Stimulated activated CD8-positive, alpha-beta memory T cell treated with anti-CD3 and anti-CD28 coated beads, Interleukin-15, amount 100 ng/mL, for 48 hours (primary cell): ENCODE measurements at regions not wholly inside any gene's neighbourhood (a gene's known extent, or its start where the extent isn't known, plus 50 kb on each side); places are given as distances from the start of the nearest gene placed in this dataset.
"Not testable (repeated sequence)": the region's sequence is repeated elsewhere in the genome, so short reads cannot be mapped to it uniquely, and the experiment has no call there.

Experiments
- DNase-seq, 2 donors: peaks; one replicate each; pipeline ENCODE4 v3.0.0-alpha.2; 2020; ENCODE audit warnings: low read depth in 2 of 2

DNA sequence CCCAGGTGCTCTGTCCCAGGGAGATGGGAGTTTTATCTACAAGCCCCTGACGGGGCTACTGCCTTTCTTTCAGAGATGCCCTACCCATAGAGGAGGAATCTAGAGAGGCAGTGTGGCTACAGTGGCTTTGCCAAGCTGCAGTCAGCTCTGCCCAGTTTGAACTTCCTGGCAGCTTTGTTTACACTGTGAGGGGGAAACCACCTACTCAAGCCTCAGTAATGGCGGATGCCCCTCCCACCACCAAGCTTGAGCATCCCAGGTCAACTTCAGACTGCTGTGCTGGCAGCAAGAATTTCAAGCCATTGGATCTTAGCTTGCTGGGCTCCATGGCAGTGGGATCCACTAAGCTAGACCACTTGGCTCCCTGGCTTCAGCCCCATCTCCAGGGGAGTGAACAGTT, 53.1 kb upstream of the TMEM252 start:
- DNase-seq = not testable (repeated sequence)

DNA sequence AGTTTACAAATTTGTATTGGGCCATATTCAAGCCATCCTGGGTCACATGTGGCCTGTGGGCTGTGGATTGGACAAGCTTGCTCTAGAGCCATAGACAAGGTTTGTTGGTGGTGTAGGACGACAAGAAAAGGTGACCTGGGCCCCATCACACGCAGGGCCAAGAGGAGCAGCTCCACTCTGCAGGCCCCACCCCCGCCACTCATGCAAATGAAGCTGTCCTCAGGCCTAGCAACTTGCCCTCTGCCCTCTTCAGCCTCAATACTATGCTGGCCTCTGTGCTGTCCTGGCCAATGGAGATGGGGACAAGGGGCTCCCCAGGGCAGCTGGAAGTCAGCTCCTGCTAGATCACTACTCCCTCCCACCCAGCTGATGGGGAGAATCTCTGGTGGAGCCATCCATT, 55.2 kb upstream of the TMEM252 start:
- no peak for DNase-seq

DNA sequence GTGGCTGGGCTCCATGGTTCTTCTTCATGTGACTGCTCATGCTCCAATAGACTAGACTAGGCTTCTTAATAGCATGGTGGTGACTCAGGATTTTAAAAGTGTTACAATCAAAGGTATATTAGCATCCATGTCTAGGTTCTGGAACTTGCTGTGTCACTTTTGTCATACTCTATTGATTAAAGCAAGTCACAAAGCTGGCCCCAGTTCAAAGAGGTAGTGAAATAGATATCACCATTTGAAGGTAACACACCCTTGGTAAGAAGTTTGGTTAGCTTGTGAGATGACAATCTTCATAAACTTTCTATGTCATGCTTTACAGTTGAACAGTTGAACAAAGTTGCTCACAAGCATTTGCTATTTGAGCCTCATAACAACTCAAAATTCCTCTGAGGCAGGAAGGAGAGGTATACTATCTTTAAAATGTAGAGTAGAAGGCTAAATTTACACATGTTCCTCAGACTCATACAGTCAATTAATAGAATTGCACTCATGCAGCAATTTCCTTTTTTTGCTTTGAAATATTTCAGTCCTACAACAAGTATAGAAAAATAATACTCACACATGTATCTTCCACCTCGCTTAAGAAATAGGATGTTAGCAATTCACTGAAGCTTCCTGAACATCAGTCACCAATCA, 56.8 kb upstream of the TMEM252 start:
- no peak for DNase-seq

DNA sequence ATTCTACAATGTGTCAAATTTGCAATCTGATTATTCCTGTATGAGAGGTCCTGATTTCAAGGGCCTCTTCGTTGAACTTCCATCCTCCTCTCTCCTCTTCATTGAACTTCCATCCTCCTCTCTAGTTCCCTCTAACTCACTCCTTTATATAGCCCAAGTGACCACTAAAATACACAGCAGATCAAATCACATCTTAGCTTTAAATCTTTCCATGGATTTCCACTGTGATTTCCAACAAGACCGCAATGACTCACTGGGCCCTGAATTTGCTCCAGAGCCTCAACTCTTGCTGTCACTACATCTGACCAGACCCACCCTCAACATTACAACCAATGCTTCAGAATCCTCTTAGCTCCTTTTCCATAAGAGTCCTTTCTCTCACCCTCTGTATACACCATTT, 59.1 kb upstream of the TMEM252 start:
- no peak for DNase-seq

DNA sequence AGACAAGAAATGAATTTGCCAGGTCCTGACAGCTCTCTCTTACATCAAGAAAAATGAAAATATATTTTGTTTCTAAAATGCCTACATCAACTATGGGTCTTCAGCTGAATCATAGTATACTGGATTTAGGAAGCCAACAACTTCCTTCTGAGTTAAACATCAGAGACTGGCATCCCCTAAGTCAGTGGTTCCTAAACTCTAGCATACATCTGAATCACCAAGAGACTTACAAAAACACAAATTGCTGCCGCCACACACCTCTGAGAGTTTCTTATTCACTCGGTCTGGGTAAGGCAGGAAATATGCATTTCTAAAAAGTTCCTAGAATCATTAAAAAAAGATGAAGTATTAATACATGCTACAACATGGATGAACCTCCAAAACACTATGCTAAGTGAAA, 60.4 kb upstream of the TMEM252 start:
- no peak for DNase-seq

DNA sequence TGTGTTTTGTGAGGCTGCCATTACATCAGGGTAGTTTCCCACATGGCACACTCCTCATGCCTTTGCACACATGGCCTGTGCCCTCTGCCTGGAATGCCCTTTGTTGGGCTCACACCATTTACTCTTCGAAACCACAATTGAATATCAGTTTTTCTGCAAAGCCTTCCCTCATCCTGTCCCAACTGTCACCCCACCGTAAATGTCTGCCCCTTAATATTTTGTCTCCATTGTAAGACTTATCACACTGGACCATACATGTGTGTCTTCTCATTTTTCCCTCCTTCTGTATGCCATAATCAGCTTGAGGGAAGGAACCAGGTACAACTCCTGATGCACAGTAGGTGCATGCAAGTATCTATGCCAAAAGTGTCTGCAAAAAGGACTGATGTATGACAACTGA, 62.7 kb upstream of the TMEM252 start:
- DNase-seq = no peak

DNA sequence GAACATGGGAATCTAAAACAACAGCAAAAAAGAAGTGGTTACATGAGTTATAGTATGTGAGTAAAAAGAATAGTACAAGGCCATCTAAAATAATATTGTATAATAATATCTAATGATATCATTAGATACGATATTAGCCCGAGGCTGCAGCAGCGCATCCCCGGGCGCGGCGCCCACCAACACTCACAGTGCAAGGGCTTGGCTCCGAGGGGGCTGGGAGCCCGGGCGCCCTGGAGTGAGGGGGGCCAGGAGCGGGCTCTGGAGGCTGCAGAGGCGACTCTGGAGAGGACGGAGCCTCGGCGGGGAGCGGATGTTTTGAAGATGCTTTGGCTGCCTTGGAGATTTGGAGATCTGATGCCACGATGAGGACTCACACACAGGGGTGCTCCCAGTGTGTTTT, 68.1 kb upstream of the TMEM252 start:
- no peak for DNase-seq

DNA sequence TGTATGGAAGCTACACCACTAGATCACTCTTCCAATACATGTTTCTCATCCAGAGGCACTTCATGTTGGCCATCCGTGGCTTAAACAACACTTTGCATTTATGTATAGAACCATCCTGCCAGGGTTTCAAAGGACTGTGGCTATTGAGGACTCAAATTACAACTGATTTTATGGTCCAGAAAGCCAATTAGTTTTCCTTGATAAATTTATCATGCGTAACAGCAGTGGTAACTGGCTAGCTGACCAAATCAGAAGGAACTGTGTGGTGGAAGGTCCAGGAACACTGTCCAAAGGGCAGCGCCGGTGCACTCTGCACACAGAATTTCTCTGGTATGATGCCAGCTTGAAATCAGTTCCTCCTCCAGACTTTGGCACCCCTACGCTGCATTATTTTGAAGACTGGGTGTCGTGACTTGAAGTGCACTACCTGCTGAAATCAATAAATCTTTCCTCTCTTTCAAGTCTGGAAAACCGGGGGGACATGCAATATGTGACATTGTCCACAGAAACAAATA, 69.3 kb upstream of the TMEM252 start:
- DNase-seq = no peak

DNA sequence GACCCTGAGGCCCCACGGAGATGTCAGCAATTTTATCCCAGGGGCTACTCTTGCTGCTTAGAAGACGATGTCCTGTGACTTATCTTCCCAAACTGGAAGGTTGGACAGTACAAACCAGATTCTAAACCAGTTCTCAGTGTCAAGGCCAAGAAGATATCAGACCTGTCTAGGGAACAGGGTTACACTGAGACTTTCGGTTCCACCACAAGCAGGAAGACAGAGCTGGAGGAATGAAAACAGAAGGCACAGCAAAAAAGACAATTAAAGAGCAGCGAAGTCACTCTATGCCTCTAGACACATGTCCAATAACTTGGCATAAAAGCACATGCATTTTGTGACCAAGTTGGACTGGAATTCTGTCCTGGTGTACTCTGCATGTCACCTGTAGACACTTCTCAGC, 73.4 kb upstream of the TMEM252 start:
- DNase-seq = no peak

DNA sequence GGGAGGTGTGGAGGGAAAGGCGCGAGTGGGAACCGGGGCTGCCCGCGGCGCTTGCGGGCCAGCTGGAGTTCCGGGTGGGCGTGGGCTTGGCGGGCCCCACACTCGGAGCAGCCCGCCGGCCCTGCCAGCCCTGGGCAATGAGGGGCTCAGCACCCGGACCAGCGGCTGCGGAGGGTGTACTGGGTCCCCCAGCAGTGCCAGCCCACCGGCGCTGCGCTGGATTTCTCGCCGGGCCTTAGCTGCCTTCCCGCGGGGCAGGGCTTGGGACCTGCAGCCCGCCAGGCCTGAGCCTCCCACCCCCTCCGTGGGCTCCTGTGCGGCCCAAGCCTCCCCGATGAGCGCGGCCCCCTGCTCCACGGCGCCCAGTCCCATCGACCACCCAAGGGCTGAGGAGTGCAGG, 76.3 kb upstream of the TMEM252 start:
- DNase-seq = not testable (repeated sequence)

DNA sequence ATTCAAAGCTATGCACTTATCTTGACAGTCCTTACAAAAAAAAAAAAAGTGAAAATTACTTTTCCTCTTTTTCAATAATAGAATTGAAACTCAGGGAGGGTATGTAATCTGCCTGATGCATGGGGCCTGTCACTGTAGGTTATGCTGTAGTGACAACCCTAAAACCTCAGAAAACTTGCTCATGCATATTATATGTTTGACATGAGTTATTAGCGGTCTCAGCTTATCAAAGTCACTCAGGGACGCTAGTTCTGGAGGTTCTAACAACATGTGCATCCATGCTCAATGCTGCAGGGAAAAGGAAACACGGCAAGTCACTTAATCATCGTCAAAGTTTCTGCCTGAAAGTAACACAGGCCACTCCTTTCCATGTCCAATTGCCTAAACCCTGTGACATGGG, 78.4 kb upstream of the TMEM252 start:
- no peak for DNase-seq

DNA sequence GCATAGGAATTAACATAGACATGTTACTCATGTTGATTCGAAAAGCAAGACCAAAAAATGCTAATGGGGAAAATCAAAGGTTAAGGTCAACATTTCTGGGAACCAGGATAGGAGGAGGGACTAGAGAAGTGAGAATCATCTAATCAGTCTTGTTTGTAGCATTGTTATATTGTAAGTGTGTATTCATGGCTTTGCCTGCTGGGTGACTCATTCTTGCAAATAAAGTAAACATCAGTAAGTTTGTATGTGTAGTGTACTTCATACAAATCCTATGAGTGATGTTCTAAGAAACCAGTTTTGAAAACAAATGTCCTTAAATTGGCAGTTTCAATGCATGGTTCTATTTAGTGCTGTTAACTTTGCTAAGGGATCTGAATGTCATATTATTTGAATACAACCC, 79.0 kb upstream of the TMEM252 start:
- DNase-seq = no peak

DNA sequence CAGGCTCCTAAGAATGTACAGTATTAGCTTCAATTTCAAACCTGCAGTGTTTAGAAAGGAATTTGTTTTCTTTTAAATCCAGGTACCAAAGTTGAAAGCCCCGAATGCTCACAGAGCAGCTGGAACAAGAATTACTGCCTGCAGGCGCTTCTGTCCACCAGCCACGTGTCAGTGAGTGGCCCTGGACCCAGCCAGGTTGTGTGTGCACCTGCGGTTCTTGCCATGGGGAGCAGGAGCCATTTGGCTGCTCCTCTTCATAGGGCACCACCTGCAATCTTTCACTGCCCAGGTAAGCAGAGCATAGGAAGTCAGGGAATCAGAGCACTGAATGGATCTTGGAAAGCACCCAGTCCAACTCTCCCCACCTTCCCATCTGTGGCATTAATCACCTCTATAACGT, 79.5 kb upstream of the PIP5K1B start:
- no peak for DNase-seq

DNA sequence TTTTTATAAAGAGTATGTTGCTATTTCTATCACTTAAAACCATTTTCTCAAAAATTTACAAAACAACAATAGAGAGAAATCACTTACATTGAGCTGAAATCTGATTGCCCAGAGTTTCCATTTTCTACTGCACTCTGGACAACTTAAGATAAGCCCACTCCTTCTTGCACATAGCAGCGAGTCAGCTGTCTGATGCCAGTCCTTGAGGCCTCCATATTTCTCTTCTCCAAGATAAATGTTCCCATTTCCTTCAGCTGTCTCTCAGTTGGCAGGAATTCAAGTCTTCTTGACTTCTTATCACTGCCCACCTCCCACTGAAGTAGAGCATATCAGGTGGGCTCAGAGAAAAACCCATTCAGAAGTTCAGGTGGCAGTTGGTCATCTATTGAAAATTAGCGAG, 78.5 kb upstream of the PIP5K1B start:
- no peak for DNase-seq

DNA sequence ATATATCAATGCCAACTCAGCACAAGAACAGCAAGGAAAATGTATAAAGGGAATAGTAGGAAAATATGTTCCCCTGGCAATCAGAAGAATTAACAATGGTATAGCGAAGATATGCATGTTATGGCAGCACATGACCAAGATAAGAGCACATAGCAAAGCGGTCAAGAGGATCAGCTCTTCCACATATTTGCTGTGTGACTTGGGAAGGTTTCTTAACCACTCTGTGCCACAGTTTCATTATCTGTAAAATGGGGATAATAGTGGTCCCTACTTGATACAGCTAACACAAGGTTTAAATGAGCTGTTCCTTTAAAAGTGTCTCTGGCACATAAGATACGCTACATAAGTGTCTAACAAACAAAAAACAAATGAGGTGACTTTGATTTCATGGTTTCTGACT, 77.9 kb upstream of the PIP5K1B start:
- no peak for DNase-seq

DNA sequence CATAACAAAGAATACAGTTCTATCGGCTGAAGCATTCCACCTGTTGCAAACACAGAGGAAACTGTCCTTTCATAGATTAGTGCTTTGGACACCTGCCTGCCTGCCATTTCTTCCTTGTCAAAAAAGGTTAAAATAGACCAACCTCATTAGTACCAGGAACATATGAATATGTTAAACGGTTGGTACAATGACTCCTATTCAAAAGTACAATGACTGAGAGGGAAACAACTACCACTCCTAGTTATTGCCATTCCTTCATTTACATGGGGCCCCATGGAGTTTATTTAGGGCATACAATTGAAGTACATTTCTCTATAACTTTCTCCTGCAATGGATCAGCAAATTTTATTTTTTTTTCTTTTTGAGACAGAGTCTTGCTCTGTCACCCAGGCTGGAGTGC, 77.4 kb upstream of the PIP5K1B start:
- no peak for DNase-seq

DNA sequence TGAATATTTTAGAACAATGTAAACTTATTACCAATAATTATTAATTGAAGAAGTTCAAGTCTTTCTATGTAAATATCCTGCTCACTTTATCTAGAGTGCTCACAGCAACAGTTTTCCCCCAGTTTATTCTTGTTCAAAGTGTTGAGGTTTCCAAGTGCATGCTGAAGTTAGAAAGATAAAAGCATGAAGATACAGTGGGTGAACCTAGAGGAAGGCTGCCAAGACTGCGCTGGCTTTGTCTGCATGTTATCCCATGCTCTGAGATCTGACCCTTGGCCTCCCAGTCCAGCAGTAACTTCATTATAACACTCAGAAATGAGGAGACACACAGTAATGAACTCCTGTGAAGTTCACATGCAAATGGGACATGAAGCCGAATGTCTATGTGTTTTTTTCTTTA, 76.0 kb upstream of the PIP5K1B start:
- DNase-seq = no peak

DNA sequence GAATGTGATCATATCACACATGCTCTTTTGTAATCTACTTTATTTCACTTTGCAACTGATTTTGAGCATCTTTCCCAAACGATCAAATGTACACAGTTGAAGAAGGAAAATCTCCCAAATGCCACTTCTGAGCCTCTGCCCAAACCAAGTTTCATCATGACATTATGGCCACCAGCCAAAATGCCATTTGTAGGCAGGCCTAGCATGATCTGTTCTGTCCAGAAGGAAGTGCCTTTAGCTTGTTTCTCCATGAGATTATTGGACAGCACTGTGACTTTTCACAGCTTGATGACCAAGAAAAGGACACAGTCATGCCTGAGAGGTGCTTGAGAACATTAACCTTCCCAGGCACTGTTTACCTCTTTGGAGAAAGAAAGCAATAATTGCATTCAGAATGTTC, 73.2 kb upstream of the PIP5K1B start:
- no peak for DNase-seq

DNA sequence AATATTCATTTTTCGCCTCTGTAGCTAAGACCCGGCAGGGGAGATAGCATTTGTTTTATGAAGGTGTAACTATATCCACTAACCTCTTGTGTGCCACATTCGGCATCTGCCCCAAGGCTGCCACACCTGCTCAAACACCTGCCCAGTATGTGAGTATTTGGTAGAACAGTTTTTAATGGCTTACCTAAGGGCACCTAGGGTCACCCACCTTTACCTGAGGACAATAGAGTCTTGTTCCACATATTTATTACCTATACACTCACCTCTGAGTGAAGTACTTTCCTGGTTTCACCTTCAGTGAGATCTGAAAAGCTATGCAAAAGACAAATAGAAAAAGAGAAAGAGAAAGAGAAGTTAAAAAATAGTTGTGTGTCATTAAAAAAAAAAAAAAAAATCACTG, 68.0 kb upstream of the PIP5K1B start:
- DNase-seq = no peak

DNA sequence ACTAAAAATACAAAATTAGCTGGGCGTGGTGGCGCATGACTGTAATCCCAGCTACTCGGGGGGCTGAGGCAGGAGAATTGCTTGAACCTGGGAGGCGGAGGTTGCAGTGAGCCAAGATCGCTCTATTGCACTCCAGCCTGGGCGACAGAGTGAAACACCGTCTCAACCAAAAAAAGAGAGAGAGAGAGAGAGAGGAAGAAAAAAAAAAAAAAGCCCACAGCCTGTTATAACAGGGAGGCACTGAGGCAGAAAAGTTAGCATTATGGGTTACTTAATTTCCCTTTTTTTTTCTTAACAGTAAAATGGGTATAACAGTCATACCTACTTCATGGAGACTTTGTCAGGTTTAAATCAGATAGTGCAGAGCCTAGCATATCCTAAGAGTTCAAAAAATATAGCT, 65.8 kb upstream of the PIP5K1B start:
- DNase-seq = not testable (repeated sequence)

DNA sequence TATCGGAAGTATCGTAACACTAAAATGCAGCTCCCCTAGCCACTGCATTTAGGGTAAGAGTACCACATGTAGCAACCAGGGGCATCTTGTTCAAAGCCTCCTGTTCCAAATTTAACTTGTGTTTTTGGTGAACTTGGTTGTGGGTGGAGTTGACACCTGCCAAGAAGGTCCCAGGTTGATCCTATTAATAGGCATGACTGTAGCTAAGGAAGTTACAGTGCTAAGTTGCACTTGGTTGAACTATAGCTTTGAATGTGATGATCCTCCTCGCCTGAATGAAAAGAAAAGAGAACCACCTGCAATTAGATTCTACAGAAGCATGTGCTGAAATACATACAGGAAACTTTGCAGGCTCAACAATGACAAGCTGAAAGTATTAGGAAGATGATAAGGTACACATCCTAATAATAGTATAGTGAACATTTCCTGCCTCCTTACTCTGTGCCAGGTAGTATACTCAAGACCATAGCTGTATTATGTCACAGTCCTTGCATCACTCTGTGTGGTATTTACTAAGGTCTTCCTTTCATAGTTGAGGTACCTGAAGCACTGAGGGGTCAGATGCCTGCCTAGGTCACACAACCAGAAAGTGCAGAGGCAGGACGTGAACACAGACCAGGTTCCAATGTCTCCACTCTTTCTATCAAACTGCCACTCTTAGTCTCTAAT, 64.5 kb upstream of the PIP5K1B start:
- DNase-seq = no peak

DNA sequence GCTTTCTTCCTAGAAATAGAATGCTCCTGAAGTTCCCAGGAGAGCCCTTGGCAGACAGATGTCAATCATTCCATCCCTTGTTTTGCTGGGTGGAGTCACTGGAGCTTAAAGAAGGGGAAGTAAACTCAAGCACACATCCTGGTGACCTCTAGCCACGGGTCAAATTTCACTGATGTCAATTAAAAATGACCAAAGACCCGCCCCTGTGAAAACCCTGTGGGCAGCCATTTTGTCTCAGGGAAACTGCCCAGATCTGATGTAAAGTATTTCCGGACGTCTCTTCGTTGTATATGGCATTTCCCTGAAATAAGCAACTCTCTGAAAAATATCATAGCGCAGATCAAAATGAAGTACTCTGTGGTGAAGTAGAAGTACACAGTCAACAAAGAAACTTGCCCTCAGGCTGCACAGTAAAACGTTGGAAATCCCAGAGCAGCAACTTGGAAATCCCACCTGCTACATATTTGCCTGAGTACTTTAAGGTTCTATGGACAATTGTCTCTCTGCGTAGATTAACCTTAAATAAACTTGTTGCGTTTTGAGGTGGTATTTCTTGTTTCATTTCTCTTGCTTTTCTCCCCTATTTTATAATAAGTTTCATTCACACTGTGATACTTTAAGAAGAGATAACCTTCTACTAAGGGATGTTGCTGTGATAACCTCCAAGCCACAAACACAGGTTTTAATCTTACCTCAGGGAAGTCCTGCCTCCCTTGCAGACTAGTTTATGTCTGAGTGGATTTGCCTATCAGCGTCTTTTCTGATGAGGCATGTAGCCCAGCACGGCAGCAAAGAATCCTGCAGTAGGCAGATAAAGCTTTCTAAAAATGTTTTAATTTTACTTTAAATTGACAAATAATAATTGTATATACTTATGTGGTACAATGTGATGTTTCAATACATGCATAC, 60.9 kb upstream of the PIP5K1B start:
- DNase-seq = no peak

DNA sequence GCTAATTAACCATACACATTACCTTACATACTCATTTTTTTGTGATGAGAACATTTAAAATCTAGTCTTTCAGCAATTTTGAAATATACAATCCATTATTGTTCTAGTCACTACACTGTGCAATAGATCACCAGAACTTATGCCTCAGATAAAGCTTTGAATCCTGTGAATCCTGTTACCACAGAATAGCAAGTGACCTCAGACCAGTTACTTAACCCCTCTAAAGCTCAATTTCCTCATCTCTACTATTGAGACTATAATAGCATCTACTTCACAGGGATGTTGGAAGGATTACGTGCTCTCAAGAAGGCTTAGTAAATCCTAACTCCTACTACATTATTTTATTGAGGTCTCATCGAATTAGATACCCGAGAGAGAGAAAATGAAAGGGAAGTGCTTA, 60.2 kb upstream of the PIP5K1B start:
- DNase-seq = no peak
